ENCODE measurements at regions not wholly inside any gene's neighbourhood (a gene's known extent, or its start where the extent isn't known, plus 50 kb on each side); places are given as distances from the start of the nearest gene placed in this dataset.

- Histone ChIP-seq H4K20me1 (ENCODE audit: insufficient read depth) (no peaks in the 10 kb centered on the region), H2AFZ (ENCODE audit: low read depth, low read length) (no peak overlapping the region), H3K36me3 (ENCODE audit: insufficient read depth, low read length) (no peaks in the 10 kb centered on the region), H3K9ac (ENCODE audit: low read length) (no peak overlapping the region), H3K27ac (ENCODE audit: low read length) (no peak overlapping the region), H3K9me2 (ENCODE audit: insufficient read depth, low read length) (no peaks in the 10 kb centered on the region), H3K79me2 (replicated peaks; ENCODE audit: insufficient read depth, low read length) (no peaks in the 10 kb centered on the region), H3K27me3 (ENCODE audit: insufficient read depth, low read depth, low read length) (no peaks in the 10 kb centered on the region), H3K4me3 (ENCODE audit: low read length) (no peak overlapping the region), H3K9me3 (ENCODE audit: low read length) (no peaks in the 10 kb centered on the region), H3F3A (ENCODE audit: insufficient read depth, low read length, poor library complexity, severe bottlenecking) (no peaks in the 10 kb centered on the region), H3K4me2 (ENCODE audit: low read length) (no peak overlapping the region)
- no peak for TF ChIP-seq POLR2AphosphoS5 (IDR thresholded peaks at IDR 0.05)
- TF ChIP-seq MXI1 (conservative IDR thresholded peaks at IDR 0.05; ENCODE audit: poor library complexity, severe bottlenecking) = no peak
- no peak for TF ChIP-seq EZH2 (IDR thresholded peaks at IDR 0.05; ENCODE audit: borderline replicate concordance, insufficient read depth, low read length, poor library complexity, severe bottlenecking)
- TF ChIP-seq TAF1 (IDR thresholded peaks at IDR 0.05; ENCODE audit: low read depth) = no peak
- TF ChIP-seq RAD21 (conservative IDR thresholded peaks at IDR 0.05) = no peak
- TF ChIP-seq SMC3 (conservative IDR thresholded peaks at IDR 0.05; ENCODE audit: poor library complexity) = no peak
- TF ChIP-seq, protein P1, sequence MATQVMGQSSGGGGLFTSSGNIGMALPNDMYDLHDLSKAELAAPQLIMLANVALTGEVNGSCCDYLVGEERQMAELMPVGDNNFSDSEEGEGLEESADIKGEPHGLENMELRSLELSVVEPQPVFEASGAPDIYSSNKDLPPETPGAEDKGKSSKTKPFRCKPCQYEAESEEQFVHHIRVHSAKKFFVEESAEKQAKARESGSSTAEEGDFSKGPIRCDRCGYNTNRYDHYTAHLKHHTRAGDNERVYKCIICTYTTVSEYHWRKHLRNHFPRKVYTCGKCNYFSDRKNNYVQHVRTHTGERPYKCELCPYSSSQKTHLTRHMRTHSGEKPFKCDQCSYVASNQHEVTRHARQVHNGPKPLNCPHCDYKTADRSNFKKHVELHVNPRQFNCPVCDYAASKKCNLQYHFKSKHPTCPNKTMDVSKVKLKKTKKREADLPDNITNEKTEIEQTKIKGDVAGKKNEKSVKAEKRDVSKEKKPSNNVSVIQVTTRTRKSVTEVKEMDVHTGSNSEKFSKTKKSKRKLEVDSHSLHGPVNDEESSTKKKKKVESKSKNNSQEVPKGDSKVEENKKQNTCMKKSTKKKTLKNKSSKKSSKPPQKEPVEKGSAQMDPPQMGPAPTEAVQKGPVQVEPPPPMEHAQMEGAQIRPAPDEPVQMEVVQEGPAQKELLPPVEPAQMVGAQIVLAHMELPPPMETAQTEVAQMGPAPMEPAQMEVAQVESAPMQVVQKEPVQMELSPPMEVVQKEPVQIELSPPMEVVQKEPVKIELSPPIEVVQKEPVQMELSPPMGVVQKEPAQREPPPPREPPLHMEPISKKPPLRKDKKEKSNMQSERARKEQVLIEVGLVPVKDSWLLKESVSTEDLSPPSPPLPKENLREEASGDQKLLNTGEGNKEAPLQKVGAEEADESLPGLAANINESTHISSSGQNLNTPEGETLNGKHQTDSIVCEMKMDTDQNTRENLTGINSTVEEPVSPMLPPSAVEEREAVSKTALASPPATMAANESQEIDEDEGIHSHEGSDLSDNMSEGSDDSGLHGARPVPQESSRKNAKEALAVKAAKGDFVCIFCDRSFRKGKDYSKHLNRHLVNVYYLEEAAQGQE (IDR thresholded peaks at IDR 0.05; ENCODE audit: borderline replicate concordance) = no peak
- TF ChIP-seq EP300 (conservative IDR thresholded peaks at IDR 0.05; ENCODE audit: poor library complexity, severe bottlenecking) = no peak
- TF ChIP-seq, protein P2, sequence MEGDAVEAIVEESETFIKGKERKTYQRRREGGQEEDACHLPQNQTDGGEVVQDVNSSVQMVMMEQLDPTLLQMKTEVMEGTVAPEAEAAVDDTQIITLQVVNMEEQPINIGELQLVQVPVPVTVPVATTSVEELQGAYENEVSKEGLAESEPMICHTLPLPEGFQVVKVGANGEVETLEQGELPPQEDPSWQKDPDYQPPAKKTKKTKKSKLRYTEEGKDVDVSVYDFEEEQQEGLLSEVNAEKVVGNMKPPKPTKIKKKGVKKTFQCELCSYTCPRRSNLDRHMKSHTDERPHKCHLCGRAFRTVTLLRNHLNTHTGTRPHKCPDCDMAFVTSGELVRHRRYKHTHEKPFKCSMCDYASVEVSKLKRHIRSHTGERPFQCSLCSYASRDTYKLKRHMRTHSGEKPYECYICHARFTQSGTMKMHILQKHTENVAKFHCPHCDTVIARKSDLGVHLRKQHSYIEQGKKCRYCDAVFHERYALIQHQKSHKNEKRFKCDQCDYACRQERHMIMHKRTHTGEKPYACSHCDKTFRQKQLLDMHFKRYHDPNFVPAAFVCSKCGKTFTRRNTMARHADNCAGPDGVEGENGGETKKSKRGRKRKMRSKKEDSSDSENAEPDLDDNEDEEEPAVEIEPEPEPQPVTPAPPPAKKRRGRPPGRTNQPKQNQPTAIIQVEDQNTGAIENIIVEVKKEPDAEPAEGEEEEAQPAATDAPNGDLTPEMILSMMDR (IDR thresholded peaks at IDR 0.05; ENCODE audit: poor library complexity, severe bottlenecking) = no peak
Observed at GRCh38 chr6:140697585-140697984, 1323.1 kb upstream of the CITED2 start.

DNA sequence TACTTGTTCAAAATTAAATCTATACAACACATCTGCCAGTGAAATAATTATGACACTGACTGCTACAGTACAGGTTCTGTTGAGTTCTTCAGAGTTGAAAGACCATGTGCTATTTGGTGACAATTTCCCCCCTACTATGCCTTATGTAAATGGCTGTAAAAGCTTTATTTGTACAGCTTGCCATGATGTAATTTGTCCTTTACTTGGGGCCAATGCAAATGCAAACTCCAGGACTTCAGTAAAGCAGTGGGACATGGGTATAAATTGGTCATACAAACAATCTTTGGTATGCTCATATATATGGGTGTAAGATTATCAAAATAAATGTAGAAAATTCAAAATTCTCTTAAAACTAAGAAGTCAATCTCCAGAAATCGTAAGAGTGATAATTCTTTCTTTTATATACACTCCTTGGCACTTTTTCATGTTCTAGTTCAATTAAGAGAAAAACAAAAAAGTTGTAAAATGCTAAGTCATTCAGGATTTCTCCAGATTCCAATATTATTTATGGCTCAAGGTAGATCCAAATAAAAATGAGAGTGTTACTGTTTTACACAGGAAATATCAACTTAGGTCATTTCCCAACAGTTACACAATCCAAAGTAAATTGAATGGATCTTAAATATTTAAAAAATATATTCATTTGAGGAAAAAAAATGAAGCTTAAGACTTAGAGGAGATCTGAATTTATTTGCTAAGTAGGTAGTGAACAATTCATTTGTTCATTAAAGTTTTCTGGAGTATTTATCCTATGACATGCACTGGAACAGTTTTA lies 1310.5 kb upstream of the CITED2 start:
- Histone ChIP-seq H3K9me2 (ENCODE audit: insufficient read depth, low read length) (no peaks in the 10 kb centered on the region), H3K36me3 (ENCODE audit: insufficient read depth, low read length) (no peaks in the 10 kb centered on the region), H3K27me3 (ENCODE audit: insufficient read depth, low read depth, low read length) (no peaks in the 10 kb centered on the region), H3K27ac (ENCODE audit: low read length) (no peak overlapping the region), H3K4me2 (ENCODE audit: low read length) (no peak overlapping the region), H2AFZ (ENCODE audit: low read depth, low read length) (no peak overlapping the region), H3K9ac (ENCODE audit: low read length) (no peak overlapping the region), H3K9me3 (ENCODE audit: low read length) (no peaks in the 10 kb centered on the region), H3K79me2 (replicated peaks; ENCODE audit: insufficient read depth, low read length) (no peaks in the 10 kb centered on the region), H3F3A (ENCODE audit: insufficient read depth, low read length, poor library complexity, severe bottlenecking) (no peaks in the 10 kb centered on the region), H4K20me1 (ENCODE audit: insufficient read depth) (no peaks in the 10 kb centered on the region), H3K4me3 (ENCODE audit: low read length) (no peak overlapping the region)
- TF ChIP-seq EZH2 (IDR thresholded peaks at IDR 0.05; ENCODE audit: borderline replicate concordance, insufficient read depth, low read length, poor library complexity, severe bottlenecking) (no peak), SMC3 (conservative IDR thresholded peaks at IDR 0.05; ENCODE audit: poor library complexity) (no peak), POLR2AphosphoS5 (IDR thresholded peaks at IDR 0.05) (no peak), TAF1 (IDR thresholded peaks at IDR 0.05; ENCODE audit: low read depth) (no peak), MXI1 (conservative IDR thresholded peaks at IDR 0.05; ENCODE audit: poor library complexity, severe bottlenecking) (no peak), RAD21 (conservative IDR thresholded peaks at IDR 0.05) (no peak), EP300 (conservative IDR thresholded peaks at IDR 0.05; ENCODE audit: poor library complexity, severe bottlenecking) (no peak)
- TF ChIP-seq, protein P2 (IDR thresholded peaks at IDR 0.05; ENCODE audit: poor library complexity, severe bottlenecking) = no peak
- TF ChIP-seq, protein P1 (IDR thresholded peaks at IDR 0.05; ENCODE audit: borderline replicate concordance) = no peak

Measured in neural cell (in vitro differentiated cells).